Thoracic aorta (tissue), 2 donors: ENCODE measurements at regions not wholly inside any gene's neighbourhood (a gene's known extent, or its start where the extent isn't known, plus 50 kb on each side); places are given as distances from the start of the nearest gene placed in this dataset.

Experiments
- ATAC-seq: fragments of 150-250 bp; one replicate; pipeline ENCODE4 v1.8.0; 2017; ENCODE audit warnings: low read depth; ENCODE audit not compliant: insufficient number of reproducible peaks, low FRiP score
- DNase-seq: peaks from one replicate; pipeline ENCODE4 v3.0.0-alpha.2; 2020; ENCODE audit warnings: low spot score
- H3K27ac ChIP-seq, 2 donors: fragments of 200-600 bp; sonication (generic); 1 replicate in 1 of 2; 2 replicates in 1 of 2; pipeline ENCODE4 v1.5.1; 2016; ENCODE audit warnings: mild to moderate bottlenecking in 2 of 2, moderate library complexity in 2 of 2
- H3K27me3 ChIP-seq: fragments of 200-600 bp; sonication (generic); replicated peaks from 2 replicates; pipeline ENCODE4 v1.6.0; 2016; ENCODE audit warnings: mild to moderate bottlenecking; ENCODE audit not compliant: insufficient read depth
- H3K36me3 ChIP-seq: fragments of 200-600 bp; sonication (generic); one replicate; pipeline ENCODE4 v1.5.1; 2016
- H3K4me1 ChIP-seq, 2 donors: fragments of 200-600 bp; sonication (generic); 1 replicate in 1 of 2; 2 replicates in 1 of 2; pipeline versions ENCODE4 v1.5.1 to v1.6.0; 2016; ENCODE audit warnings: low read depth in 2 of 2, mild to moderate bottlenecking in 1 of 2; ENCODE audit not compliant: control insufficient read depth in 1 of 2
- H3K4me3 ChIP-seq: fragments of 200-600 bp; sonication (generic); 2 replicates; pipeline ENCODE4 v1.5.1; 2016; ENCODE audit warnings: mild to moderate bottlenecking
- H3K9me3 ChIP-seq: fragments of 200-600 bp; sonication (generic); 2 replicates; pipeline ENCODE4 v1.5.1; 2016
- CTCF ChIP-seq: fragments of 200-600 bp; sonication (generic); IDR thresholded peaks from one replicate; pipeline ENCODE4 v1.5.1; 2019; ENCODE audit warnings: antibody characterized with exemption

- H3K4me1 ChIP-seq, result peaks cover 0 to 6% of the 10 kb centered on the region in 2 donors
- H3K4me3 ChIP-seq, result no peak overlapping the region
- H3K9me3 ChIP-seq, result no peaks in the 10 kb centered on the region
- no peaks in the 10 kb centered on the region for H3K36me3 ChIP-seq
- no peak for DNase-seq
- no peak for TF ChIP-seq CTCF
- no peaks in the 10 kb centered on the region for H3K27me3 ChIP-seq
- H3K27ac ChIP-seq, result no peak overlapping the region
- ATAC-seq, result no peak
Observed at GRCh38 chr1:84069236-84069845, 70.4 kb upstream of the TTLL7 start.

- no peak overlapping the region for H3K4me3 ChIP-seq
- H3K9me3 ChIP-seq, result no peaks in the 10 kb centered on the region
- no peak for TF ChIP-seq CTCF
- H3K27ac ChIP-seq, result no peak overlapping the region
- ATAC-seq (no peak), DNase-seq (no peak)
- no peaks in the 10 kb centered on the region for H3K27me3 ChIP-seq
- H3K4me1 ChIP-seq, result peaks cover 0 to 2% of the 10 kb centered on the region in 2 donors
- no peaks in the 10 kb centered on the region for H3K36me3 ChIP-seq
Observed at GRCh38 chr1:84062496-84062895, 63.6 kb upstream of the TTLL7 start.

GRCh38 chr1:84061336-84061735 is 62.4 kb upstream of the TTLL7 start:
- no peak overlapping the region for H3K27ac ChIP-seq
- no peak for ATAC-seq
- DNase-seq, result no peak
- TF ChIP-seq CTCF, result no peak
- H3K36me3 ChIP-seq, result no peaks in the 10 kb centered on the region
- no peaks in the 10 kb centered on the region for H3K27me3 ChIP-seq
- H3K4me1 ChIP-seq, result no peaks in the 10 kb centered on the region
- no peak overlapping the region for H3K4me3 ChIP-seq
- H3K9me3 ChIP-seq, result no peaks in the 10 kb centered on the region

- Histone ChIP-seq H3K4me3 (no peak overlapping the region), H3K36me3 (no peaks in the 10 kb centered on the region), H3K4me1 (no peaks in the 10 kb centered on the region), H3K9me3 (no peaks in the 10 kb centered on the region), H3K27ac (no peak overlapping the region), H3K27me3 (no peaks in the 10 kb centered on the region)
- DNase-seq (no peak), ATAC-seq (no peak)
- no peak for TF ChIP-seq CTCF
Observed at GRCh38 chr1:84060781-84061180, 61.8 kb upstream of the TTLL7 start.

- no peaks in the 10 kb centered on the region for H3K4me1 ChIP-seq
- H3K9me3 ChIP-seq, result no peaks in the 10 kb centered on the region
- H3K4me3 ChIP-seq, result no peak overlapping the region
- H3K27ac ChIP-seq, result no peak overlapping the region
- DNase-seq (no peak), ATAC-seq (no peak)
- H3K27me3 ChIP-seq, result no peaks in the 10 kb centered on the region
- no peak for TF ChIP-seq CTCF
- no peaks in the 10 kb centered on the region for H3K36me3 ChIP-seq
Observed at GRCh38 chr1:84048820-84049219, 49.9 kb upstream of the TTLL7 start.
